GM18505 (cell line): ENCODE measurements at regions not wholly inside any gene's neighbourhood (a gene's known extent, or its start where the extent isn't known, plus 50 kb on each side); places are given as distances from the start of the nearest gene placed in this dataset.
"Not testable (repeated sequence)": the region's sequence is repeated elsewhere in the genome, so short reads cannot be mapped to it uniquely, and the experiment has no call there.

Experiments
- ATAC-seq: cut with Tn5 transposase; IDR thresholded peaks from one replicate; pipeline ENCODE4 v1.9.1; 2021; ENCODE audit not compliant: unreplicated experiment
- POLR2A ChIP-seq: IDR thresholded peaks from 4 replicates; pipeline ENCODE4 v1.6.1; 2011; ENCODE audit warnings: borderline replicate concordance; ENCODE audit not compliant: insufficient read depth, insufficient read length; ENCODE audit errors: extremely low read depth

- TF ChIP-seq POLR2A: no peak
- ATAC-seq: no peak
Measured at GRCh38 chr12:58414398-58414871, 473.1 kb downstream of the ATP23 start.

GRCh38 chr12:58415716-58416115 lies 474.3 kb downstream of the ATP23 start:
- no peak for TF ChIP-seq POLR2A
- ATAC-seq: no peak

DNA sequence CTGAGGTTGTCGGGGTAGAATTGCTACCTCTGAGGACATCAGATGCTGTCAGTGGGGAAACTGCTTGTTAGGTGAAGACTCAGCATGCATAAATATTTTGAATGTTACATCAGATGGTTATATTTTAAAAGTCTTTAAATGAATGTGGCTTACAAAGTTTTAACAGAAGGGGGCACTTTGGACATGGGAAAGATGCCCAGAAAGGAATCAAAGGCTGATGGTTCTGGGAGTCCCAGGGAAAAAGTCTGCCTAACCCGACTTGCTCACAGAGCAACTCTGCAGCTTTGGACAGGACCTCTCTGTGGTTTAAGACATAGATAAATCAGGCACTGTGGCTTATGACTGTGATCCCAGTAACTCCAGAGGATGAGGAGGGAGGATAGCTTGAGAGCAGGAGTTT lies 474.9 kb downstream of the ATP23 start:
- ATAC-seq: no peak
- TF ChIP-seq POLR2A: no peak

DNA sequence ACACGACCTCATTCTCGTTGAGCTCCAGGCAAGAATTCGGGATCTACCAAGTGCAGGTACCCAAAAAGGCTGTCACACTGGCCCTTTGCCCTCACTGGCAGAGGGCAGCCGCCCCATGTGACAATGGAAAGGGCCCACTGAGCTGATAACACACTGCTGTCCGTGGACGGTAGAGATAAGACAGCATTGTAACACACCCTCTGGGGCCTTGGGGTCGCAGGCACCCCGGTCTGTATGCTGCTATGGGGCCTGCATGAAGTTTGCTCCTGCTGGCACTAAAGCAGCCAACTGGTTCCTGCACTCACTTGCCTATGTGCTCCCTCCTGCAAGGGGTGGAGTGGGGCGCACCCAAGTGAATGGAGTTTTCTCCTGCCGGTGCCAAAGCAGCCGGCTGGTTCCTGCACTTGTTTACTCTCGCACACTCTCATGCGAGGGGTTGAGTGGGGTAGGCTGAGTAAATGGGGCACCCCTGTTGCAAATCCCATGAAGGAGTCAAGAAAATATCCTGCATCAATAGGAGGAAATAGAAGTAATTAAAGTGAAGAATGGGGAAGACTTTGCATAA lies 477.9 kb downstream of the ATP23 start:
- ATAC-seq: no peak

DNA sequence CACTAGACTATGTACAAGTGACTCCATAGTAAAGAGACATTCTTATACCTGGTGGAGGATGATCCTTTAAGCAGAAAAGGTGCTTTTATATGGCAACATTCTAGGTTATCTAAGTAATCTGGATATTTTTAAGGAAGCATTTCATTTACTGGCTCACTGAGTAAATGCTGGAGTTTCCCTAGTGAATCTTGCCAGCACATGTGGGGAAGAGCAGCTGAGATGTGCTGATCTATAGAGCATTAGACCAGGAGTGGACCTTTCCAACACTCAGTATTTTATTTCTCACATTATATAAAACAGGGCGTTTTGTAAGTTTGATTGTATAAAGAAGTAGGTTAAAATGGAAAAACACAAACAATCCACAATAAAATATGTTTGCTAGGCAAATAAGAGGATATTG lies 478.5 kb downstream of the ATP23 start:
- no peak for TF ChIP-seq POLR2A
- no peak for ATAC-seq

More for the DNA sequence above, 477.9 kb downstream of the ATP23 start:
- no peak for TF ChIP-seq POLR2A

DNA sequence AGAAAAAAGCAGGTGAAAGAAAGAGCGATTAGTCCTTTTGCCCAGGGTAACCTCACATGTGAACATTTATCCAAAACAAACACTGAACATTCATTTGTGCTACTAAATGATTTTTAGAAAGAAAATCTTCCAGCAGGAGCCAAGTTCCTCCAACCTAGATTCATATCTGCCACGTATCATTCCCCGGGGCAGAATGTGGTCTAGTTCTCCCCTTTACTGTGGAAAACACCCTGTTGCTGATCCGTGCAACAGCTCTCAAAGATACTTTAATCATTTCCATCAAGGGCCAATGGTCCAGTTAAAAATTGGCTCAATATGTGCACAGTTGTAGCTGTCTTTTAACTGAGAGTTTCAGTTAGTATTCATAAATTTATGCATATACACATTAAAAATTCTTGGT lies 479.1 kb downstream of the ATP23 start:
- ATAC-seq: no peak

DNA sequence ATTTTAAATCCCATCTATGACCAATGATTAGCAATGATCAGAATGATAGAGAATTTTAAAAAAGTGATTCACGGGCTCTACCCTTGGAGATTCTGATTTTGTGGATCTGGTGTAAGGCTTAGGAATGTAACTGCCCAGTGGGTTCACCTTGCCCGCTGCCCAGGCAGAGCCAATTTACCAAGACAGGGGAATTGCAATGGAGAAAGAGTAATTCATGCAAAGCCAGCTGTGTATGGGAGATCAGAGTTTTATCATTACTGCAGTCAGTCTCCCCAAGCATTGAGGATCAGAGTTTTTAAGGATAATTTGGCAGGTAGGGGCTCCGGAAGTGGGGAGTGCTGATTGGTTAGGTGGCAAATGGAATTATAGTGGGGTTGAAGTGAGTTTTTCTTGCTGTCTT lies 480.6 kb downstream of the ATP23 start:
- no peak for ATAC-seq
- TF ChIP-seq POLR2A: no peak

More for the DNA sequence above, 479.1 kb downstream of the ATP23 start:
- no peak for TF ChIP-seq POLR2A

DNA sequence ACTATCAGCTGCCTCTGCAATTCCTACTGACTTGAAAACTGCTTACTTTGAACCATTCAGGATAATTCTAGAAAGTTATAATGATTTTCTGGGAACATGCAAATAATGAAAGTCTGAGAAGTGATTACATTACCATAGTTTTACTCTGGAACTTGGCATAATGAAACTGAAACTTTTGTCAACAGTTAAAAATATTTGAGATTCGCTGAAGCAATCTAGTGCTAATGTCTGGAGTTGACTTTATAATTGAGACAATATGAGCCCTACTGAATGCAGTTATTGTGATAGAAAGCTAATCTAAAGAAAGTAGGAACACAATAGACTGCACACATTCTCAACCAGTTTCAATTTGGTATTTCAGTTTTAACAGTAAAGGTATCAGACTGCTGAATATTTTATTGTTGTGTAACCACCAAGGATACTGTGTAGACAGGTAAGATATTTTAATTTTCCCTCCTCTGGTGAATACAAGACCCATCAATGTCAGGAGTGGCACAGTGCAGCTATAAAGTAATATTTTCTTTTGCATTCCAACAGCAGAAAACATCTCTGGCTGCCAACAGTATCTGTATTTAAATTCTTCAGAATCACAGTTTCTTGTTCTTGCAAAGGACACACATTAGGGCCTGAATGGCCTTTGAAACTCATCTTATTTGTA lies 483.5 kb downstream of the ATP23 start:
- no peak for TF ChIP-seq POLR2A
- peak; percentile 32 for ATAC-seq

GRCh38 chr12:58425481-58426392 lies 484.4 kb downstream of the ATP23 start:
- no peak for TF ChIP-seq POLR2A
- ATAC-seq: peak; percentile 90

- ATAC-seq: not testable (repeated sequence)
Measured at GRCh38 chr12:58426437-58426836, 485.1 kb downstream of the ATP23 start.

DNA sequence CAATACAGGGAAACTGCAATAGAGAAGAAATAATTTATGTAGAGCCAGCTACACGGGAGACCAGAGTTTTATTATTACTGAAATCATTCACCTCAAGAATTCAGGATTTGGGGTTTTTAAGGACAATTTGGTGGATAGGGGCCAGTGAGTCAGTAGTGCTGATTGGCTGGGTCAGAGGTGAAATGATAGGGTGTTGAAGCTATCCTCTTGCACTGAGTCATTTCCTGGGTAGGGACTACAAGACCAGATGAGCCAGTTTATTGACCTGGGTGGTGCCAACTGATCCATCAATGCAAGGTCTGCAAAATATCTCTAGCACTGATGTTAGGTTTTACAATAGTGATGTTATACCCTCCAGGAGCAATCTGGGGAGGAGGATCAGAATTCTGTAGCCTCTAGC lies 486.3 kb downstream of the LRIG3 start:
- TF ChIP-seq POLR2A: no peak
- no peak for ATAC-seq

DNA sequence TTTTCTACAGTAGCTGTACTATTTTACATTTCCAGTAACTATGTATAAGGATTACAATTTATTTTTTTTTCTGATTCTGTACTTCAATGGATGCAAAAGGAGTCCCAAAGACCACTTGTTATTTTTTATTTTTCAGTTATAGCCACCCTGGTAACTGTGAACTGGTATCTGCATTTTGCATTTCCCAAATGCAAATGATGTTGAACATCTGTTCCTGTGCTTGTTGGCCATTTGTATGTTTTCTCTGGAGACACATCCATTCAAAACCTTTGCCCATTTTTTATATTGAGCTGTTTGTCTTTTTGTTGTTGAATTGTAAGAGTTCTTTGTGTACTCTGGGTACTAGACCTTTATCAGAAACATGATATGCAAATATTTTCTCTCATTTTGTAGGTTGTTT lies 485.6 kb downstream of the LRIG3 start:
- no peak for ATAC-seq
- TF ChIP-seq POLR2A: no peak

- no peak for ATAC-seq
- no peak for TF ChIP-seq POLR2A
Measured at GRCh38 chr12:58435647-58436046, 484.7 kb downstream of the LRIG3 start.

DNA sequence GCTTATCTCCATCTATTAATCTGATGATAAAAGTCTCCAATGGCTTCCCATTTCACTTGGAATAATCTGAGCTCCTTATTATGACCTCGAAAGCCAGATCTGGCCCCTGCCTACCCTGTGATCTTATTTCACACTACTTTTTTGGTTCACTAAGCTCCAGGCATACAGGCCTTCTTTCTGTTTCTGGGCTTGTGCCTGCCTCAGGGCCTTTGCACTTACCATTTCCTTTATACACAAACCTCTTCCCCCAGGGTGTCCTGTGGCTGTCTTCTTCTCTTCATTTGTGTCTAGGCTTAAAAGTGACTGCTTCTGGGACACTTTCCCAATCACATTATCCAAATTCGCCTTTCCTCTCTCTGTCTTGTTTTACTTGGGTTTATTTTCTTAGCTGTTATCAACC lies 478.8 kb downstream of the LRIG3 start:
- ATAC-seq: no peak
- TF ChIP-seq POLR2A: no peak
